GM13976 (cell line): ENCODE measurements at regions not wholly inside any gene's neighbourhood (a gene's known extent, or its start where the extent isn't known, plus 50 kb on each side); places are given as distances from the start of the nearest gene placed in this dataset.

Experiments used
- DNase-seq: peaks from one replicate; pipeline ENCODE4 v3.0.0; 2012; ENCODE audit warnings: low spot score
- CTCF ChIP-seq: IDR thresholded peaks from 2 replicates; pipeline ENCODE4 v1.5.1; 2012; ENCODE audit warnings: borderline replicate concordance, mild to moderate bottlenecking; ENCODE audit not compliant: insufficient read depth; ENCODE audit errors: extremely low read depth, missing control alignments, control extremely low read depth
- in situ Hi-C: fragments of 300-500 bp; cut with MboI; formaldehyde crosslinking; loops from one replicate; pipeline ENCODE4 v1.12.0; 2022; ENCODE audit warnings: low sequenced_read_pairs, mixed read lengths, inconsistent platforms; ENCODE audit not compliant: unreplicated experiment

GRCh38 chr11:88448131-88448670 lies 110.7 kb upstream of the CTSC start:
- in situ Hi-C loops: no loop called here
- TF ChIP-seq CTCF: no peak
- no peak for DNase-seq

GRCh38 chr11:88447281-88447680 lies 109.7 kb upstream of the CTSC start:
- TF ChIP-seq CTCF: no peak
- in situ Hi-C loops: no loop called here
- no peak for DNase-seq

GRCh38 chr11:88439356-88439755 lies 101.8 kb upstream of the CTSC start:
- DNase-seq: no peak
- in situ Hi-C loops: no loop called here
- TF ChIP-seq CTCF: no peak

GRCh38 chr11:88438721-88439120 lies 101.2 kb upstream of the CTSC start:
- no peak for TF ChIP-seq CTCF
- in situ Hi-C loops: no loop called here
- DNase-seq: no peak

GRCh38 chr11:88435415-88435814 lies 97.9 kb upstream of the CTSC start:
- in situ Hi-C loops: no loop called here
- TF ChIP-seq CTCF: no peak
- DNase-seq: peak; percentile 72

GRCh38 chr11:88434333-88434976 lies 96.9 kb upstream of the CTSC start:
- no peak for DNase-seq
- TF ChIP-seq CTCF: no peak
- in situ Hi-C loops: no loop called here

GRCh38 chr11:88433536-88434230 lies 96.1 kb upstream of the CTSC start:
- in situ Hi-C loops: no loop called here
- no peak for TF ChIP-seq CTCF
- no peak for DNase-seq
